GM23338 (cell line): ENCODE measurements at regions not wholly inside any gene's neighbourhood (a gene's known extent, or its start where the extent isn't known, plus 50 kb on each side); places are given as distances from the start of the nearest gene placed in this dataset.

Experiments used
- CREB1 ChIP-seq: fragments of 250-450 bp; sonication (Bioruptor Pico); IDR thresholded peaks from 2 replicates; pipeline ENCODE4 v1.5.0; 2020; ENCODE audit warnings: low read depth, mild to moderate bottlenecking, moderate library complexity
- EZH2 ChIP-seq: fragments of 200-600 bp; sonication (generic); IDR thresholded peaks from one replicate; pipeline ENCODE4 v1.8.0; 2017; ENCODE audit warnings: antibody characterized with exemption, mild to moderate bottlenecking, low read depth; ENCODE audit not compliant: unreplicated experiment
- EZH2phosphoT487 ChIP-seq: fragments of 200-600 bp; sonication (generic); IDR thresholded peaks from one replicate; pipeline ENCODE4 v1.8.1; 2018; ENCODE audit warnings: antibody characterized with exemption; ENCODE audit not compliant: unreplicated experiment
- JUNB ChIP-seq: IDR thresholded peaks from one replicate; pipeline ENCODE4 v1.6.1; 2016; ENCODE audit warnings: antibody characterized with exemption; ENCODE audit not compliant: unreplicated experiment
- NANOG ChIP-seq: IDR thresholded peaks from 2 replicates; pipeline ENCODE4 v1.6.1; 2016; ENCODE audit warnings: antibody characterized with exemption, borderline replicate concordance
- POLR2AphosphoS5 ChIP-seq: IDR thresholded peaks from 2 replicates; pipeline ENCODE4 v1.6.1; 2016; ENCODE audit warnings: antibody characterized with exemption, low read depth
- STAT1 ChIP-seq: IDR thresholded peaks from one replicate; pipeline ENCODE4 v1.6.1; 2016; ENCODE audit warnings: antibody characterized with exemption; ENCODE audit not compliant: unreplicated experiment
- ZNF114 ChIP-seq: fragments of 250-450 bp; sonication (Bioruptor Pico); IDR thresholded peaks from 2 replicates; pipeline ENCODE4 v1.5.0; 2020; ENCODE audit warnings: mild to moderate bottlenecking, moderate library complexity
- ZNF331 ChIP-seq: fragments of 250-450 bp; sonication (Bioruptor Pico); IDR thresholded peaks from 2 replicates; pipeline ENCODE4 v1.5.0; 2020; ENCODE audit warnings: low read depth, mild to moderate bottlenecking, moderate library complexity
- TF ChIP-seq, protein P1 (sequence below): IDR thresholded peaks from one replicate; pipeline ENCODE4 v1.6.1; 2018; ENCODE audit warnings: antibody characterized with exemption; ENCODE audit not compliant: unreplicated experiment
- TF ChIP-seq, protein P2 (sequence below), 2 experiments: fragments of 200-600 bp in 1 of 2; sonication (generic) in 1 of 2; conservative IDR thresholded peaks; 2 replicates each; pipeline versions ENCODE4 v1.5.1 to v1.6.1; 2016 to 2017; ENCODE audit warnings: antibody characterized with exemption in 2 of 2, low read depth in 2 of 2, mild to moderate bottlenecking in 2 of 2, moderate library complexity in 1 of 2
- TF ChIP-seq, protein P3 (sequence below): fragments of 250-450 bp; sonication (Bioruptor Pico); IDR thresholded peaks from 2 replicates; pipeline ENCODE4 v1.5.0; 2020; ENCODE audit warnings: mild to moderate bottlenecking, moderate library complexity
- TF ChIP-seq, protein P4 (sequence below): IDR thresholded peaks from 2 replicates; pipeline ENCODE4 v1.6.1; 2016; ENCODE audit warnings: antibody characterized with exemption

DNA sequence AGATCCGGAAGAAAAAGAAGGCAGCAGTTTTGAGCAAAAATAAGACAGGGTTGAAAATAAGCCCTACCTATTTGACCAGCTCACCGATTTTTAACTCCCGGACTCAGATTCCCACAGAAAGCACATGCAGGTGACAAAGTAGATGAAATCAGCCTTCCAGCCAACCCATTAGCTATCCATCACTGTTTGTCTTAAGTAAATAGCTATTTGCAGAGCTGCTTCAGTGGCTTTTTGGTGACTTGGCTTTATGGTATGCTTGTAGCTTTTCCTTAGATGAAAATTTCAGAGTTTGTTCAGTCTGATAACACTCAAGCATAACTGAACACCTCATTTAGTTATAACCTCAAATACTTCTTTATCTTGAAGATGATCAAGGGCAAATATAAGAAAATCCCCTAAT is 192.6 kb downstream of the HIPK3 start:
- TF ChIP-seq, protein P1, sequence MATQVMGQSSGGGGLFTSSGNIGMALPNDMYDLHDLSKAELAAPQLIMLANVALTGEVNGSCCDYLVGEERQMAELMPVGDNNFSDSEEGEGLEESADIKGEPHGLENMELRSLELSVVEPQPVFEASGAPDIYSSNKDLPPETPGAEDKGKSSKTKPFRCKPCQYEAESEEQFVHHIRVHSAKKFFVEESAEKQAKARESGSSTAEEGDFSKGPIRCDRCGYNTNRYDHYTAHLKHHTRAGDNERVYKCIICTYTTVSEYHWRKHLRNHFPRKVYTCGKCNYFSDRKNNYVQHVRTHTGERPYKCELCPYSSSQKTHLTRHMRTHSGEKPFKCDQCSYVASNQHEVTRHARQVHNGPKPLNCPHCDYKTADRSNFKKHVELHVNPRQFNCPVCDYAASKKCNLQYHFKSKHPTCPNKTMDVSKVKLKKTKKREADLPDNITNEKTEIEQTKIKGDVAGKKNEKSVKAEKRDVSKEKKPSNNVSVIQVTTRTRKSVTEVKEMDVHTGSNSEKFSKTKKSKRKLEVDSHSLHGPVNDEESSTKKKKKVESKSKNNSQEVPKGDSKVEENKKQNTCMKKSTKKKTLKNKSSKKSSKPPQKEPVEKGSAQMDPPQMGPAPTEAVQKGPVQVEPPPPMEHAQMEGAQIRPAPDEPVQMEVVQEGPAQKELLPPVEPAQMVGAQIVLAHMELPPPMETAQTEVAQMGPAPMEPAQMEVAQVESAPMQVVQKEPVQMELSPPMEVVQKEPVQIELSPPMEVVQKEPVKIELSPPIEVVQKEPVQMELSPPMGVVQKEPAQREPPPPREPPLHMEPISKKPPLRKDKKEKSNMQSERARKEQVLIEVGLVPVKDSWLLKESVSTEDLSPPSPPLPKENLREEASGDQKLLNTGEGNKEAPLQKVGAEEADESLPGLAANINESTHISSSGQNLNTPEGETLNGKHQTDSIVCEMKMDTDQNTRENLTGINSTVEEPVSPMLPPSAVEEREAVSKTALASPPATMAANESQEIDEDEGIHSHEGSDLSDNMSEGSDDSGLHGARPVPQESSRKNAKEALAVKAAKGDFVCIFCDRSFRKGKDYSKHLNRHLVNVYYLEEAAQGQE = no peak
- TF ChIP-seq, protein P2, sequence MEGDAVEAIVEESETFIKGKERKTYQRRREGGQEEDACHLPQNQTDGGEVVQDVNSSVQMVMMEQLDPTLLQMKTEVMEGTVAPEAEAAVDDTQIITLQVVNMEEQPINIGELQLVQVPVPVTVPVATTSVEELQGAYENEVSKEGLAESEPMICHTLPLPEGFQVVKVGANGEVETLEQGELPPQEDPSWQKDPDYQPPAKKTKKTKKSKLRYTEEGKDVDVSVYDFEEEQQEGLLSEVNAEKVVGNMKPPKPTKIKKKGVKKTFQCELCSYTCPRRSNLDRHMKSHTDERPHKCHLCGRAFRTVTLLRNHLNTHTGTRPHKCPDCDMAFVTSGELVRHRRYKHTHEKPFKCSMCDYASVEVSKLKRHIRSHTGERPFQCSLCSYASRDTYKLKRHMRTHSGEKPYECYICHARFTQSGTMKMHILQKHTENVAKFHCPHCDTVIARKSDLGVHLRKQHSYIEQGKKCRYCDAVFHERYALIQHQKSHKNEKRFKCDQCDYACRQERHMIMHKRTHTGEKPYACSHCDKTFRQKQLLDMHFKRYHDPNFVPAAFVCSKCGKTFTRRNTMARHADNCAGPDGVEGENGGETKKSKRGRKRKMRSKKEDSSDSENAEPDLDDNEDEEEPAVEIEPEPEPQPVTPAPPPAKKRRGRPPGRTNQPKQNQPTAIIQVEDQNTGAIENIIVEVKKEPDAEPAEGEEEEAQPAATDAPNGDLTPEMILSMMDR (conservative IDR thresholded peaks at IDR 0.05; ENCODE audit: low read depth in 2 of 2) = no peak
- no peak for TF ChIP-seq CREB1 (CRISPR knock-in tag)
- no peak for TF ChIP-seq EZH2
- TF ChIP-seq JUNB = no peak
- TF ChIP-seq, protein P3, sequence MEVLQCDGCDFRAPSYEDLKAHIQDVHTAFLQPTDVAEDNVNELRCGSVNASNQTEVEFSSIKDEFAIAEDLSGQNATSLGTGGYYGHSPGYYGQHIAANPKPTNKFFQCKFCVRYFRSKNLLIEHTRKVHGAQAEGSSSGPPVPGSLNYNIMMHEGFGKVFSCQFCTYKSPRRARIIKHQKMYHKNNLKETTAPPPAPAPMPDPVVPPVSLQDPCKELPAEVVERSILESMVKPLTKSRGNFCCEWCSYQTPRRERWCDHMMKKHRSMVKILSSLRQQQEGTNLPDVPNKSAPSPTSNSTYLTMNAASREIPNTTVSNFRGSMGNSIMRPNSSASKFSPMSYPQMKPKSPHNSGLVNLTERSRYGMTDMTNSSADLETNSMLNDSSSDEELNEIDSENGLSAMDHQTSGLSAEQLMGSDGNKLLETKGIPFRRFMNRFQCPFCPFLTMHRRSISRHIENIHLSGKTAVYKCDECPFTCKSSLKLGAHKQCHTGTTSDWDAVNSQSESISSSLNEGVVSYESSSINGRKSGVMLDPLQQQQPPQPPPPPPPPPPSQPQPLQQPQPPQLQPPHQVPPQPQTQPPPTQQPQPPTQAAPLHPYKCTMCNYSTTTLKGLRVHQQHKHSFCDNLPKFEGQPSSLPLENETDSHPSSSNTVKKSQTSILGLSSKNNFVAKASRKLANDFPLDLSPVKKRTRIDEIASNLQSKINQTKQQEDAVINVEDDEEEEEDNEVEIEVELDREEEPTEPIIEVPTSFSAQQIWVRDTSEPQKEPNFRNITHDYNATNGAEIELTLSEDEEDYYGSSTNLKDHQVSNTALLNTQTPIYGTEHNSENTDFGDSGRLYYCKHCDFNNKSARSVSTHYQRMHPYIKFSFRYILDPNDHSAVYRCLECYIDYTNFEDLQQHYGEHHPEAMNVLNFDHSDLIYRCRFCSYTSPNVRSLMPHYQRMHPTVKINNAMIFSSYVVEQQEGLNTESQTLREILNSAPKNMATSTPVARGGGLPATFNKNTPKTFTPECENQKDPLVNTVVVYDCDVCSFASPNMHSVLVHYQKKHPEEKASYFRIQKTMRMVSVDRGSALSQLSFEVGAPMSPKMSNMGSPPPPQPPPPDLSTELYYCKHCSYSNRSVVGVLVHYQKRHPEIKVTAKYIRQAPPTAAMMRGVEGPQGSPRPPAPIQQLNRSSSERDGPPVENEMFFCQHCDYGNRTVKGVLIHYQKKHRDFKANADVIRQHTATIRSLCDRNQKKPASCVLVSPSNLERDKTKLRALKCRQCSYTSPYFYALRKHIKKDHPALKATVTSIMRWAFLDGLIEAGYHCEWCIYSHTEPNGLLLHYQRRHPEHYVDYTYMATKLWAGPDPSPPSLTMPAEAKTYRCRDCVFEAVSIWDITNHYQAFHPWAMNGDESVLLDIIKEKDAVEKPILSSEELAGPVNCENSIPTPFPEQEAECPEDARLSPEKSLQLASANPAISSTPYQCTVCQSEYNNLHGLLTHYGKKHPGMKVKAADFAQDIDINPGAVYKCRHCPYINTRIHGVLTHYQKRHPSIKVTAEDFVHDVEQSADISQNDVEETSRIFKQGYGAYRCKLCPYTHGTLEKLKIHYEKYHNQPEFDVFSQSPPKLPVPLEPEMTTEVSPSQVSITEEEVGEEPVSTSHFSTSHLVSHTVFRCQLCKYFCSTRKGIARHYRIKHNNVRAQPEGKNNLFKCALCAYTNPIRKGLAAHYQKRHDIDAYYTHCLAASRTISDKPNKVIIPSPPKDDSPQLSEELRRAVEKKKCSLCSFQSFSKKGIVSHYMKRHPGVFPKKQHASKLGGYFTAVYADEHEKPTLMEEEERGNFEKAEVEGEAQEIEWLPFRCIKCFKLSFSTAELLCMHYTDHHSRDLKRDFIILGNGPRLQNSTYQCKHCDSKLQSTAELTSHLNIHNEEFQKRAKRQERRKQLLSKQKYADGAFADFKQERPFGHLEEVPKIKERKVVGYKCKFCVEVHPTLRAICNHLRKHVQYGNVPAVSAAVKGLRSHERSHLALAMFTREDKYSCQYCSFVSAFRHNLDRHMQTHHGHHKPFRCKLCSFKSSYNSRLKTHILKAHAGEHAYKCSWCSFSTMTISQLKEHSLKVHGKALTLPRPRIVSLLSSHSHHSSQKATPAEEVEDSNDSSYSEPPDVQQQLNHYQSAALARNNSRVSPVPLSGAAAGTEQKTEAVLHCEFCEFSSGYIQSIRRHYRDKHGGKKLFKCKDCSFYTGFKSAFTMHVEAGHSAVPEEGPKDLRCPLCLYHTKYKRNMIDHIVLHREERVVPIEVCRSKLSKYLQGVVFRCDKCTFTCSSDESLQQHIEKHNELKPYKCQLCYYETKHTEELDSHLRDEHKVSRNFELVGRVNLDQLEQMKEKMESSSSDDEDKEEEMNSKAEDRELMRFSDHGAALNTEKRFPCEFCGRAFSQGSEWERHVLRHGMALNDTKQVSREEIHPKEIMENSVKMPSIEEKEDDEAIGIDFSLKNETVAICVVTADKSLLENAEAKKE (CRISPR knock-in tag) = no peak
- TF ChIP-seq EZH2phosphoT487 = no peak
- TF ChIP-seq POLR2AphosphoS5 = no peak
- no peak for TF ChIP-seq STAT1
- TF ChIP-seq, protein P4, sequence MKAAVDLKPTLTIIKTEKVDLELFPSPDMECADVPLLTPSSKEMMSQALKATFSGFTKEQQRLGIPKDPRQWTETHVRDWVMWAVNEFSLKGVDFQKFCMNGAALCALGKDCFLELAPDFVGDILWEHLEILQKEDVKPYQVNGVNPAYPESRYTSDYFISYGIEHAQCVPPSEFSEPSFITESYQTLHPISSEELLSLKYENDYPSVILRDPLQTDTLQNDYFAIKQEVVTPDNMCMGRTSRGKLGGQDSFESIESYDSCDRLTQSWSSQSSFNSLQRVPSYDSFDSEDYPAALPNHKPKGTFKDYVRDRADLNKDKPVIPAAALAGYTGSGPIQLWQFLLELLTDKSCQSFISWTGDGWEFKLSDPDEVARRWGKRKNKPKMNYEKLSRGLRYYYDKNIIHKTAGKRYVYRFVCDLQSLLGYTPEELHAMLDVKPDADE = no peak
- TF ChIP-seq NANOG = no peak
- TF ChIP-seq ZNF331 (CRISPR knock-in tag) = no peak
- TF ChIP-seq ZNF114 (CRISPR knock-in tag) = no peak
